Endothelial cell of umbilical vein (primary cell): ENCODE measurements at regions not wholly inside any gene's neighbourhood (a gene's known extent, or its start where the extent isn't known, plus 50 kb on each side); places are given as distances from the start of the nearest gene placed in this dataset.
"Not testable (repeated sequence)": the region's sequence is repeated elsewhere in the genome, so short reads cannot be mapped to it uniquely, and the experiment has no call there.

ENCODE experiments used
- EZH2 ChIP-seq: IDR thresholded peaks from 2 replicates; pipeline ENCODE4 v1.6.1; 2012; ENCODE audit warnings: borderline replicate concordance, low read depth, mild to moderate bottlenecking, moderate library complexity, low read length, inconsistent platforms; ENCODE audit not compliant: severe bottlenecking
- JUN ChIP-seq: IDR thresholded peaks from 2 replicates; pipeline ENCODE4 v1.6.1; 2011; ENCODE audit warnings: borderline replicate concordance, low read depth; ENCODE audit not compliant: insufficient read length, insufficient read depth
- POLR2A ChIP-seq: IDR thresholded peaks from 2 replicates; pipeline ENCODE4 v1.6.1; 2012; ENCODE audit warnings: low read depth, mild to moderate bottlenecking, control low read depth, low read length
- POLR2AphosphoS5 ChIP-seq: IDR thresholded peaks from 2 replicates; pipeline ENCODE4 v1.6.1; 2012; ENCODE audit warnings: low read depth, mild to moderate bottlenecking, control low read depth, low read length, moderate library complexity; ENCODE audit not compliant: insufficient read depth
- TF ChIP-seq, protein P1 (sequence below), 2 donors: IDR thresholded peaks; 1 replicate in 1 of 2; 2 replicates in 1 of 2; pipeline ENCODE4 v1.5.1; 2011; ENCODE audit warnings: low read length in 2 of 2, mild to moderate bottlenecking in 2 of 2, moderate library complexity in 2 of 2, control low read depth in 1 of 2, inconsistent platforms in 1 of 2, low read depth in 1 of 2; ENCODE audit not compliant: insufficient read depth in 1 of 2; ENCODE audit errors: extremely low read depth in 1 of 2

DNA sequence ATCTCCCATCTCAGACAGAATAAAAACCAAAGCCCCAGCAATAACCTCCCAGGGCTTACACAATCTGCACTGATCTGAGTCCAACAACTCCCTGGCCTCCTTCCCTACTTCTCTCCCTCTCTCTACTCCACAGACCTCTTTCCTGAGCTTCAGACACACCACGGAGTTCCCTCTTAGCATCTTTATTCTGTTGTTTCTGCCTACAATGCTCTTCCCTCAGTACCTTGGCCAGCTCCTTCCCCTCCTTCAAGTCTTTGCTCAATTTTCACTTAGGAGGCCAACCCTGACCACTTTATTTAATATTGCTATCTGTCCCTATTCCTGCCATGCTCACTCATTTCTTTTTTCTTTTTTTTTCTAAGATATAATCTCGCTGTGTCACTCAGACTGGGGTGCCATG lies 276.7 kb downstream of the CWH43 start:
- not testable (repeated sequence) for TF ChIP-seq POLR2AphosphoS5, JUN, EZH2, POLR2A
- TF ChIP-seq, protein P1, sequence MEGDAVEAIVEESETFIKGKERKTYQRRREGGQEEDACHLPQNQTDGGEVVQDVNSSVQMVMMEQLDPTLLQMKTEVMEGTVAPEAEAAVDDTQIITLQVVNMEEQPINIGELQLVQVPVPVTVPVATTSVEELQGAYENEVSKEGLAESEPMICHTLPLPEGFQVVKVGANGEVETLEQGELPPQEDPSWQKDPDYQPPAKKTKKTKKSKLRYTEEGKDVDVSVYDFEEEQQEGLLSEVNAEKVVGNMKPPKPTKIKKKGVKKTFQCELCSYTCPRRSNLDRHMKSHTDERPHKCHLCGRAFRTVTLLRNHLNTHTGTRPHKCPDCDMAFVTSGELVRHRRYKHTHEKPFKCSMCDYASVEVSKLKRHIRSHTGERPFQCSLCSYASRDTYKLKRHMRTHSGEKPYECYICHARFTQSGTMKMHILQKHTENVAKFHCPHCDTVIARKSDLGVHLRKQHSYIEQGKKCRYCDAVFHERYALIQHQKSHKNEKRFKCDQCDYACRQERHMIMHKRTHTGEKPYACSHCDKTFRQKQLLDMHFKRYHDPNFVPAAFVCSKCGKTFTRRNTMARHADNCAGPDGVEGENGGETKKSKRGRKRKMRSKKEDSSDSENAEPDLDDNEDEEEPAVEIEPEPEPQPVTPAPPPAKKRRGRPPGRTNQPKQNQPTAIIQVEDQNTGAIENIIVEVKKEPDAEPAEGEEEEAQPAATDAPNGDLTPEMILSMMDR (IDR thresholded peaks at IDR 0.05; ENCODE audit: extremely low read depth in 1 of 2, insufficient read depth in 1 of 2, low read depth in 1 of 2, low read length in 2 of 2) = not testable (repeated sequence)
